Ammon's horn (tissue), 1 donor: ENCODE measurements at regions not wholly inside any gene's neighbourhood (a gene's known extent, or its start where the extent isn't known, plus 50 kb on each side); places are given as distances from the start of the nearest gene placed in this dataset.
"Not testable (repeated sequence)": the region's sequence is repeated elsewhere in the genome, so short reads cannot be mapped to it uniquely, and the experiment has no call there.

ENCODE experiments used
- DNase-seq: peaks from one replicate; pipeline ENCODE4 v3.0.0-alpha.2; 2016; ENCODE audit warnings: low spot score

DNA sequence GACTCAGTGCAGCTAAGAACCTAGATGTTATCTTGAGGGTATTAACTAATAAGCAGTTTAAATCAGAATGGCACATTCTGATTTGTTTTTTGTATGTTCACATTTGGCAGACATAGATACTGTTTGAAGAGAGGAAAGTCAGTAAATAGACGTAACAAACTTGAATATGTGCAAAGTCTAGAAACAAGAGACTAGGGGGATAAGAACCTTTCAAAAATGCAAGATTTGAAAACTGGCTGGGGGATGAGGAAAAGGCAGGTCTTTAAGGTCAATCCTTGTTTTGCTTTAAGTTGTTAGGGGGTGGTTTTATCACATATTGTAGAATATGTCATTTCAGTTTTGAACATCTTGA, 136.5 kb downstream of the ZNF92 start:
- DNase-seq = not testable (repeated sequence)

DNA sequence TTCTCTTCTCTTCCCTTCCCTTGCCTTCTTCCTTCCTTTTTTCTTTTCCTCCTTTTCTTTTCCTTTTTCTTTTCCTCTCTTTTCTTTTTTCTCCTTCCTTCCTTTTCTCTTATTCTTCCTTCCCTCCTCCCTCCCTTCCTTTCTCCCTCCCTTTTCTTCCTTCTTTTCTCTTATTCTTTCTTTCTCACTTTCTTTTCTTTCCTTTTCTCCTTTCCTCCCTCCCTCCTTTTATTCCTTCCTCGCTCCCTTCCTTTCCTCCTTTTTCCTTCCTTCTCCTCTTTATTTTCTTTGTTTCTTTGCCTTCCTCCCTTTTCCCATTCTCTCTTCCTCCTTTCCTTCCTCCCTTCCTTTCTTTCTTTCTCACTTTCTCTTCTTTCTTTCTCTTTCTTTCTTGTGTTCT, 146.1 kb downstream of the ZNF92 start:
- not testable (repeated sequence) for DNase-seq

DNA sequence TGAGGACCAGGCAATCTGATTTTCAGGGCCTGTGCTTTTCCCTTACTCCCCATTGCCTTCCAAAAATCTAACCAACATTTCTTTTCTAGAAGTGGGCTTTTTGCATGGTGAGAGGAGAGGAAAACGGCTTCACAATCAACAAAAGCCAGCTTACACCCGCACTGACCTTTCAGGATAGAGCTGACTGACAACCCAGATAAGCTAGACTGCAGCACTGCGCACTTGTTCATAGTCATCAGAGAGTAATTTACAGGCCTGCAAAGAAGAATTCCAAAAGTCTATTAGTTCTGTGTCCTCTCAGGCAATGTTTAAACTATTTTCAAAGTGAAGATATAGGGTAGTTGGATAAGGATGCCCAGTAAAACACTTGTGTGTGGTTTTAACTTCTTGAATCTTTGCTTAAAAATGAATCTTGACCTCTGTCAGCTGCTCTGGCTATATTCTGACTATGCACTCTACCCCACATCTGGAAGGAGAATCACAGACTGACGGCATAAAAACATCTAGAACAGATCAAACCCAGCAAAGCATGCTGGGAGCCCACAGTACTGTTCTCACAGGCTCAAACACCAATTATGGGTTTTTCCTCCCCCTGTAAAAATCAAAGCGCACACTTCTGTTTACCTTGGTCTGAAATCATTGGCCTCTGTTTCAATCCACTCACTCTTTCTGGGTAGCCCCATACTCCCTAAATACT, 172.0 kb downstream of the ZNF92 start:
- not testable (repeated sequence) for DNase-seq

DNA sequence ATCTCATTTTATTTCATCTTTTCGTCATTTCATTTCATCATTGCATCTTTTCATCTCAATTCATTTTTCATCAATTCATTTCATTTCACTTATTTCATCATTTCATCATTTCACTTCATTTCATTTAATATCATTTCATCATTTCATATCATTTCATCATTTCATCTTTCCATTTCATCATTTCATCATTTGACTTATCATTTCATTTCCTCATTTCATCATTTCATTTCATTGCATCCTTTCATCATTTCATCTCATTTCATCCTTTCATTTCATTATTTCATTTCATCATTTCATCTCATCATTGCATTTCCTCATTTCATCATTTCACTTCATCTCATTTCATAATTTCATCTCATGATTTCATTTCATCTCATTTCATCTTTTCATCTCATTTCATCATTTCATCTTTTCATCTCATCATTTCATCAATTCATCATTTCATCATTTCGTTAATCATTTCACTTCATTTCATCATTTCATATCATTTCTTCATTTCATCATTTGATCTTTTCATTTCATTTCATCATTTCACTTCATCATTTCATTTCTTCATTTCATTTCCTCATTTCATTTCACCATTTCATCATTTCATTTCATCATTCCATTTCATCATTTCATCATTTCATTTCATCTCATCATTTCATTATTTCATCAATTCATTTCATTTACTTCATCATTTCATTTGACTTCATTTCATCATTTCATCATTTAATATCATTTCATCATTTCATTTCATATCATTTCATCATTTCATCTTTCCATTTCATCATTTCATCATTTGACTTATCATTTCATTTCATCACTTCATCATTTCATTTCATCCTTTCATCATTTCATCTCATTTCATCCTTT, 176.2 kb downstream of the ZNF92 start:
- not testable (repeated sequence) for DNase-seq

DNA sequence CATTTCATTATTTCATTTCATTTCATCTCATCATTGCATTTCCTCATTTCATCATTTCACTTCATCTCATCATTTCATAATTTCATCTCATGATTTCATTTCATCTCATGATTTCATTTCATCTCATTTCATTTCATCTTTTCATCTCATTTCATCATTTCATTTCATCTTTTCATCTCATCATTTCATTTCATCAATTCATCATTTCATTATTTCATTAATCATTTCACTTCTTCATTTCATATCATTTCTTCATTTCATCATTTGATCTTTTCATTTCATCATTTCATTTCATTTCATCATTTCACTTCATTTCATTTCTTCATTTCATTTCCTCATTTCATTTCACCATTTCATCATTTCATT, 176.8 kb downstream of the ZNF92 start:
- not testable (repeated sequence) for DNase-seq

DNA sequence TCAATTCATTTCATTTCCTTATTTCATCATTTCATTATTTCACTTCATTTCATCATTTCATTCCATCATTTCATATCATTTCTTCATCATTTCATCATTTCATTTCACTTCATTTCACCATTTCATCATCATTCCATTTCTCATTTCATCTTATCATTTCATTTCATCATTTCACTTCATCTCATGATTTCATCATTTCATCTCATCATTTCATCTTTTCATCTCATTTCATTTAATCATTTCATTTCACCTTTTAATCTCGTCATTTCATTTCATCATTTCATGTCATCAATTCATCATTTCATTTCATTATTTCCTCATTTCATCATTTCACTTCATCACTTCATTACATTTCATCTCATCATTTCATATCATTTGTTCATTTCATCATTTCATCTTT, 177.4 kb downstream of the ZNF92 start:
- not testable (repeated sequence) for DNase-seq

DNA sequence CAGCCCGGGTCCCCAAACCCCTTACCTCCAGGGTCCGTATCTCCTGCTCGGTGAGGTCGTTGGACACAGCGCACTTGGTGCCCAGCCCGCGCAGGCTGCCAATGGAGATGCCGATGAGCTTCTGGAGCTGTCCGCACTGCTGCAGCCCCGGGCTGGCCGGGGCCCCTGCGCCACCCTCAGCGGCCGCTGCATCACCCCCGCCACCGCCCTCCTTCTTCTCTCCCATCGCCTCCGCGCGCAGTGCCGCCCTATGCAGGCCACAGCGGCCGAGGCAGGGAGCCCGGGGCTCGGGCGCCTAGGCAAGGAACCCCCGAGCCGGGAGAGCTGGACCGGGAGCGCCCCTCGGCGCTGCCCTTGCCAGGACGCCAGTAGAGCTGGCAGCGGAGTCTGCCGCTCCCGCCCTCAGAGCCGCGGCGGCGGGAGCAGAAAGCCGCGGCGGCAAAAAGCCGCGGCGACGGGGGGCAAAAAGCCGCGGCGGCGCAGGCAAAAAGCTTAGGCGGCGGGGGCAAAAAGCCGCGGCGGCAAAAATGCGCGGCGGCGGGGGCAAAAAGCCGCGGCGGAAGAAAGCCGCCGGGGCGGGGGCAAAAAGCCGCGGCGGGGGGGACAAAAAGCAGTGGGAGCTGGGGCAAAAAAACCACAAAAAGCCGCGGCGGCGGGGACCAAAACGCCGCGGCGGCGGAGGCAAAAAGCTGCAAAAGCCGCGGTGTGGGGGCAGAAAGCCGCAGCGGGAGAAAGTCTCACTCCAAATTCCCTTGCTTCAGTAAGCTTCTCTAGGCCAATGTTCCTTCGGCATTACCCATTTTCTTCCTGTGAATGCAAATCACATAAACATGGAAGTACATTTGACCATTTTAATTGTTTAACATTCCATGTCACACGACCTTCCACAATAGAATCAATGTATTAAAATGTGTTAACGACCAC, 181.2 kb downstream of the ZNF92 start:
- DNase-seq = not testable (repeated sequence)

DNA sequence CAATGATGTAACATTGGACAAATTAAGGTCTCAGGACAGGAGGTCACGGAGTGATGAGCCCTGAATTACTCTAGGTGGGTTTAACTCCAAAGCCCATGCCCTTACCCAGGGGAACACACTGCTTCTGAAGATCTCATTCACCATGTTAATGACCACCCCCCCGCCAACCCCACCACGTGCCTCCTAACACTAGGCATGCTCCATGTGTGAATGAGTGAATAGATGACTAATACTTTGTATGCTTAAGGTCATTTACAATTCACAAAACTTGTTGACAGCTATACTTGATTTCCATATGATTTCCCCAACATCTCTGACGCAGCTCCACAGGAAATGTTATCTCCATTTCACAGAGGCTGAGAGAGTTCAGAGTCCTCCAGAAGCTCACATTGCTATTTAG, 184.9 kb downstream of the ZNF92 start:
- DNase-seq = not testable (repeated sequence)

DNA sequence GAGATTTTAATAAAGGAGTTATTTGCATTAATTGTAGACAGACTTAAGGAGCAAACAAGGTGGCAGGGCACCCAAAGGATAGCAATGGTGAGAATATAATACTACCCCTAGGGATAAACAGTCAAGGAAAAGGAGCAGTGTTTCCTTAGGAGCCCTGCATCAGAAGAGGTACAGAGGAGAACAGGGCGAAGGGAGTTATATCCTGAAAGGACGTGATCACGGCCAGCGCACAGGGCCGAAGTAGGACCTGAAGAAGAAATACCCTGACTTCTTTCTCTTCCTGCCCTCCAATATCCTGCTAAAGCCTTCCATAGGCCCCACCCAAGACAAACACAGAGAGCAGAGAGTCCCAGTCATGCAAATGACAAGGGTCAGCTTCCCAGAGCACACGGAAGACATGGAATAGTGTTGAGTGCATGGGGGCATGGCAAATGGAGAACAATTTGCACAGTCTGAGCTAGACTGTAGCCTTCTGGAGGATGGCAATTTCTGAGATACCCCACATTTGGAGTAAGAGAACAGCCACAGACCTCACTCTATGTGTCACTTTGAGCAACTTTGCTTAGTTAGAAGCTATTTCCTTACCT, 188.2 kb downstream of the ZNF92 start:
- not testable (repeated sequence) for DNase-seq

DNA sequence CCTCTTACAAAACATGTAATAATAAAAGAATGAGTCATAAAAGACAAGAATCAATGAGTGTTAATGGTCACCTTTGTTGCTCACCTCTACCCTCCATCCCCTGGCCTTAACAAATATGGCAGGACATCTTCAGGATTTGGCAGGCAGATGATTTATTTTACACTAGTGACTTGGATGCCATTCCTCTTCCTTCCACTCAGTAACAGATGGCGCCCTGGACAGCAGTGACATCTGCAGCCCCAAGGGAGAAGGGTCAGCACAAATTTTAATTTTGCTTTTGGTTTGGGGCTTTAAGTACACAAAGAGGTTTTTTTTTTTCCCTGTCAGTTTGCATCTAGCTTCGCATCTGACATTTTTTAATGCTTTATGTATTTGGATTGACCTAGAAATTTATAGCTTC, 188.9 kb downstream of the ZNF92 start:
- not testable (repeated sequence) for DNase-seq

DNA sequence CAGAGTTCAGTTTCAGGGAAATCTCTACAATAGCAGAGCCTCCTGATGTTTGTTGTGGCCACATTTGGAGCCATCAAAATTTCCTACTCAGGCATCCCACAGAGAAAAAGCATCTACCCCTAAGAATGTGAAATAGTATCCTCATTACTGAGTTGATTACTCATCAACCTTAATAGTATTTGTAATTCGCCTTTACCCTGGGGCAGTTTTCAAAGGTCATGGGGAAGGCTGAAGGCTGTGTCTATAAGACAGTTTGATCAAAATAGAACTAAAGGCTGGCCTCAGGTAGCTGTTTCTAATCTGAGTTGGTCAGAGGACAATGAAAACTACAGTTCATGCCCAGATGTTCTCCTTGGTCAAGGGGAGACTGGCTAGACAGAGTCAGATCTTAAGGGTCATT, 189.7 kb downstream of the ZNF92 start:
- DNase-seq = not testable (repeated sequence)

DNA sequence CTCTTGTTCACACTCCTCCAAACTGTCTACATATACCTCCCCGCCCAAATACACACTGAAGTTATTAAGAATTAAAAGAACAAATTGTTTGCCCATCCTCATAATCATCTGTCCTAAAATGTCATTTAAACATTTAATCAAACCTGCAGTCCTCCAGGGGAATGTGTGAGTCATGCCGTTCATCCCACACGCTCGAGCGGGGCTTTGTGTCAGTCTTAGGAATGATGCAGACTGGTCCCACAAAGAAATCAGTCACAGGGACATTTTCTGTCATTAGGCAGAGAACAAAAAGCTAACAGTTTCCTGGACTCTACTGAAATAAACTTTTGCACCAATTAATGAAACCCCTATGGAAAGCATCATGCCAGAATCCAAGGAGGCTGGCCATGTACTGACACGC, 194.6 kb downstream of the ZNF92 start:
- not testable (repeated sequence) for DNase-seq

DNA sequence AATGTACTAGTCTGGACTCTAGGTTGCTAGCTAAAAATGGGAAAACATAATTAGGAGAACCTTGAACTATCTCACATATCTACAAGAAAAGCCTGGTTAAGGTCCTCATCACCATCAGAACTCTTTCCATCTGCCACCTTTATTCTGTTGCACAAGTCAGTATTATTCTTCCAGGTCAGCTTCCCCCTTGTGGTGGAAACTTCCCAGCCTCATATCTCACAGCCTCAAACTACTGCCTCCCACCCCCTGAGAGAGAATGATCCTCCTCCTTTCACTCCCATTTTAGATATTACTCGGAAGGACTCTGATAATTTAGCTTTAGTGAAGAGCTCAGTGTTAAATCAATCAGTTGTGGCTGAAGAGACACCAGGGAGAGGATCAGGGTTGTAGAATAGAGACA, 197.3 kb downstream of the ZNF92 start:
- not testable (repeated sequence) for DNase-seq

DNA sequence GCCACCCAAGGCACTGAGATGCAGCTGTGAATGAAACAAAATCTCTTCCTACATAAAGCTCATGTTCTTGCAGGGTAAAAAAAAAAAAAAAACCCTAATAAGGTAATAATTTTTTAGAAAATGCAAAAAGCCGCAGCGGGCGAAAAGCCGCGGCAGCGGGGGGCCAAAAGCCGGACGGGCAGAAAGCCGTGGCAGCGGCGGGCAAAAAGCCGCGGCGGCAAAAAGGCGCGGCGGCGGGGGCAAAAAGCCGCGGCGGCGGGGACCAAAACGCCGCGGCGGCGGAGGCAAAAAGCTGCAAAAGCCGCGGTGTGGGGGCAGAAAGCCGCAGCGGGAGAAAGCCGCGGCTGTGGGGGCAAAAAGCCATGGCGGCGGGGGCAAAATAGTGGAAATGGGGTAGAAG, 198.9 kb downstream of the ZNF92 start:
- not testable (repeated sequence) for DNase-seq

DNA sequence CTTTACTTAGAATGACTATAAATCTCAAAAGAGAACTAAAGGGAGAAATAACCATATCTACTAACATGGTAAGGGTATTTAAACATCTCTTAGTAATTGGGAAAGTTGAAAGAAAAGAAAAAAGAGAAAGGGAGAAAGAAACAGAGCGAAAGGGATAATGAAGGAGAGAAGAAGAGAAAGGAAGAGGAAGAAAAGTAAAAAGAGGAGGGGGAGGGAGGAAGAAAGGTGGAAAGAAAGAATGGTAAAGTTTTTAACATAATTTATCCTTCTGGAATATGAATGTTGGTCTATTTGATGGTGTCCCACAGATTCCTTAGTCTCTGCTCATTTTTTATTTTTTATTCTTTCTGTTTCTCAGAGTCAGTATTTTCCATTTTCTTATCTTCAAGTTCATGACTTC, 202.7 kb downstream of the ZNF92 start:
- DNase-seq = not testable (repeated sequence)

DNA sequence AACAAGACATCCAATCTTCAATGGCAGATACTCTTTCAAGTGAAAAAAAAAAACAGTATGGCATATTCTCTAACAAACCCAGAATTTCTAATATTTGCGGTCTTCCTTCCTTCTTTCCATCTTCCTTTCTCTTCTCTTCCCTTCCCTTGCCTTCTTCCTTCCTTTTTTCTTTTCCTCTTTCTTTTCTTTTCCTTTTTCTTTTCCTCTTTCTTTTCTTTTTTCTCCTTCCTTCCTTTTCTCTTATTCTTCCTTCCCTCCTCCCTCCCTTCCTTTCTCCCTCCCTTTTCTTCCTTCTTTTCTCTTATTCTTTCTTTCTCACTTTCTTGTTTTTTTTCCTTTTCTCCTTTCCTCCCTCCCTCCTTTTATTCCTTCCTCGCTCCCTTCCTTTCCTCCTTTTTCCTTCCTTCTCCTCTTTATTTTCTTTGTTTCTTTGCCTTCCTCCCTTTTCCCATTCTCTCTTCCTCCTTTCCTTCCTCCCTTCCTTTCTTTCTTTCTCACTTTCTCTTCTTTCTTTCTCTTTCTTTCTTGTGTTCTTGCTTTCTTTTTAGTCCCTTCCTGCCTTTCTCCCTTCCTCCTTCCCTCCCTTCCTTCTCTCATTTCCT, 209.0 kb downstream of the ZNF92 start:
- not testable (repeated sequence) for DNase-seq

DNA sequence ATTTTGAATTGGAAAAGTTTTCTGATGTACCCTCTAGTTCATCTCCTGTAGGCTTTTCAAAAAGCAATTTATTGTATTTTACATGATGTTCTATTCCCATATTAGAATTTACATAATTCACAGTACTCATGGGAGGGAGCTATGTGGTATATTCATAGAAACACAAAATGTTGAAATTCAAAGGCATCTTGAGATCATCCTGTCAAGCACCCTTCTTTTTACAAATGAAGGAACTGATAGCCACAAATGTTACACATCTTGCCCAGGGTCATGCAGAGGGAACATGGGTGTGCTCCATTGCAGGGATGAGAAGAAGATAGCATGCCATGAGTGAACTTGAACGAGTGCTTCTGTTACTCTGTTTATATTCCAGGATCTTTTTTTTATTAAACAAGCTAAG, 228.8 kb downstream of the ZNF92 start:
- DNase-seq = not testable (repeated sequence)

DNA sequence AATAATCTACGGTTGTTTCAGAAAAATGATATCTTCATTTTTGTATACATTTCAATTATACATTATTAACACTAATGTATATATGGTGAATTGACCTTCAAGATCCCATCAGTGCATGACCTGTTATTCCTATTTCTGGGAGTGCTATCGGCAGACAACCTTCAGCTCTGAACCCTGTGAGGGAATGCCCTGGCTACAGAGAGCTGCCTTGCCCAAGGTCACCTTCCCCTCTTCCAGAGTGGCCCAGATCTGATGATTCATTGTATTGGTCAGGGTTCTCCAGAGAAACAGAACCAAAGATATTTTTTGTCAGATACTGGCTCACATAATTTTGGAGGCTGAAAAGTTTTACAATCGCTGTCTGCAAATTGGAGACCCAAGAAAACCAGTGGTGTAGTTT, 235.5 kb downstream of the ZNF92 start:
- DNase-seq = no peak

DNA sequence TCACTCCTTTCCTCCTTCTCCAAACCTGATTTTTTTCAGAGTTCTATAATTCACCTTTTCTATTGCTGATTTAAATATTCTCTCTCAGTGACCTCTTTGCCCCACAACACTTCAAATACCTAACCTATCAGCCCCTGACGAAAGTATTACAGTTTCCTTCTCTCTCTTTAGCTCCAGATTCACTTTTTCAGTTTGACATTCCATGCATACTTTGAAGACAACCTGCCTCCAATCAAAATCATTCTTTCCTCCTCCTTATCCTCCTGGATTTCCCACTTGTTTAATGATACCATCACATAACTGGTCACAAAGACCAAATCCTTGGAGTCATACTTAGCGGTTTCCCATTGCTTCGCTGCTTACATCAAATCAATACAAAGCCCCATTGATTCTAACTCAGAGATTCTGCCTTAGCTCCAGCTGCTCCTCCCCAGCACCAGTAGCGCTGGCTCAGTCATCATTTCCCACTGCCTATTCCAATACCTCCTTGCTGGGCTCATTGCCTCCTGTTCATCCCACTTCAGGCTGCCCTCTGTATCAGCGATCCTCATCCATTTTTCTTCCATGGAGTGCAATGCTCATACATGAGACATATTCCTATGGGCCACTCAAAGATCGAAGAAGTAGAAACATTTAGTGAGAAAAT, 240.1 kb downstream of the ZNF92 start:
- not testable (repeated sequence) for DNase-seq

DNA sequence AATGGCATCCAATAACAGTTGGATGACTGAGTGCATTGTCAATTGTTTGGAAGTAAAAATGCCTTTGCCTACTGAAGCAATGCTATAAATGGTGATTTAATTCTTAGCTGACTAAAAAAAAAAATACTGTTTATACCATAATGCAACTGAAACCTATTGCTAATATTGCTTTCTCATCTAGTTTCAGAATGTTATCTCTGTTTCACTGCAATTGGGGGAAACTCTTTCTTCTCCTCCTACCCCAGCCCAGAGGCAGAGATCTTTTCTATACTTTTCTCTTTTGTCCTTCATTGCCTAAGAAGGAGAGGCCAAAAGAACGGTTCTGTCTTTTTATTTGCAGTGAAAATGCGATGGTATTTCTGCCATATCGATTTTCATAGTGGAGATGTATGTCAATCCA, 242.5 kb downstream of the ZNF92 start:
- not testable (repeated sequence) for DNase-seq

DNA sequence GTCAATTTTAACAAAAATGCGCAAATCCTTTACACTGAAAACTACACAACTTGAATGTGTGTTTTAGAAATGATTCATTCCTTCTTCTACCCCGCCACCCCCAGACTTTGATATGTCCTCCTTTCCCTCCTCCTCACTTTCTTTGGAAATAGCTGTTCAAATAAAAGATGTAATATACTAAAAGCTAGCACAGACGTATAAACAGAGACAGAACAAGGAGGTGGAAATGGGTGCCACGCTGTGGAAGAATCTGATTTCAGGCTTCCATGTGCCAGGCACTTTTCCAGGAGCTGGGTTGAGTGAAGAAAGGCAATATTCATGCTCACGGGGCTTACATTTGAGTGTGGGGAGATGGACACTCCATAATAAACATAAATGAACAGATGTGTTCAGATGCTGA, 246.6 kb downstream of the ZNF92 start:
- DNase-seq = not testable (repeated sequence)
